HG03159 (cell line): ENCODE measurements at regions not wholly inside any gene's neighbourhood (a gene's known extent, or its start where the extent isn't known, plus 50 kb on each side); places are given as distances from the start of the nearest gene placed in this dataset.

ENCODE experiments used
- ATAC-seq: cut with Tn5 transposase; IDR thresholded peaks from one replicate; pipeline ENCODE4 v1.9.1; 2021; ENCODE audit warnings: mild to moderate bottlenecking, moderate library complexity; ENCODE audit not compliant: unreplicated experiment

DNA sequence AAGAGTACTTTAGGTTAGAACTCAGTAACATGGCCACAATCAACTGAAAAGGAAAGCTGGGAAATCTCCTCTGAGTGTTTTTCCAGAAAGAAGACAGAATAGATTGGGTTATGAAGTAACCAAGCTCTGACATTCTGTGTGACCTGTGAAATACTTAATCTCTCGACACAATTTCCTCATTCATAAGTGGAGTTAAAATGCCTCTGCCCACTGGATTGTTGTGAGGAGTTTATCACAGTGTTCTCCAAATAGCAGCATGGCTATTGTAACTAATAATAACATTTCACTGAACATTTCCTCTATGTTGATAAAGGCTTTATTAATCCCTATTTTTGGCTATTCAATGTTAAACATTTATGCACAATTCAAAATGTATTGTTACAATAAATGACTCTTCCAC is 311.0 kb downstream of the GABRB2 start:
- ATAC-seq: no peak

DNA sequence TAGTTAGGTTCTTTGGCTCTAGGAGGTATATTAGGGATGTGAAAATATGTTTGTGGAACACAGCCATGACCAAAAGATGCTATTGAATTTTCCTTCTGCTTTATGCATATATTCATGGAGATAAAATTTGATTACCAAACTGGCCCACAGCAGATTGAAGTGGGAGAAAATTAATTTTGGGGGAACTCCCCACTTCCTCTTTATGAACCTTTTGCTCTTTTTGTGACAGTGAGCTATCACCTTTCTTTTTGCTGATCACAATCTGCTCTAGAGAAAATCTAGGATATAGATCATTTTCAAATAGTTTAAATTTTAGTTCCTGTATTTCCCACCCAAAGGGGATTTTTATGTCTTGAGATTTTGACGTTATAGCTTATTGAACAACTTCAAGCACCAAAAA is 313.0 kb downstream of the GABRB2 start:
- ATAC-seq: no peak

DNA sequence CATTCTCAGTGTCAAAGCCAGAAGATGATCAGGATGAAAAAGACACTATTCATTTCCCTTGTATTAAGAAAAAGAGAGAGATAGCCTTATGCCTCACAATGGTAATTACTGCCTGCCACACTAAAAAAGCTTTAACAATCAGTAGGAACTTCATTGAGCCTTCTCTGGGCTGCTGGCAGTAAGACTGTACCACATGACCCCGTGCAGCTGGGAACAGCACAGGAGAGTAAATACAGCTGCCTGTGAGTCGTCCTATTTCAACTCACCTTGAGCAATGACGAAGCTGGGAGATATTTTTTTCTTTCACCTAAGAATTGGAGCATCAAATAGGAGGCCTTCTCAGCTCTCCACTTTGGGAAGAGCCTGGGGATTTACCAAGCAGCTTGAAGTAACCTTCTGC is 316.3 kb downstream of the GABRB2 start:
- ATAC-seq: no peak

DNA sequence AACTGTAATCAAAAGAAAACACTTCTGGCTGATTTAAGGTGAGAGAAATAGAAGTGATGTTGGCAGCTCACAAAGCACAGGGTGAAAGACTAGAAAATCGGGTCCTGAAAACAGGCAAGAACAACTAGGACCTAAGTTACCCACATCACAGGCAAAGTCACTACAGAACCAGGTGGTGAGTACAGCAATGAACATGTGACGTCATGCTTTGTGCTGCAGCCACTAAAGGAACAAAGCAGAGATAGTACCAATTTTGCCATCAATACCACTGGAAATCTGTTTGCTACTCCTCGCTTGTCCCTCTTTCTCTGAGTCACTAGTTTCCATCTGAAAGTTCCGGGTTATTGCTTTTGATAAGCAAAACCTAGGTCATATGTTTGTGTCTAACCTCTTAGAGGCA is 326.7 kb downstream of the GABRB2 start:
- ATAC-seq: no peak

DNA sequence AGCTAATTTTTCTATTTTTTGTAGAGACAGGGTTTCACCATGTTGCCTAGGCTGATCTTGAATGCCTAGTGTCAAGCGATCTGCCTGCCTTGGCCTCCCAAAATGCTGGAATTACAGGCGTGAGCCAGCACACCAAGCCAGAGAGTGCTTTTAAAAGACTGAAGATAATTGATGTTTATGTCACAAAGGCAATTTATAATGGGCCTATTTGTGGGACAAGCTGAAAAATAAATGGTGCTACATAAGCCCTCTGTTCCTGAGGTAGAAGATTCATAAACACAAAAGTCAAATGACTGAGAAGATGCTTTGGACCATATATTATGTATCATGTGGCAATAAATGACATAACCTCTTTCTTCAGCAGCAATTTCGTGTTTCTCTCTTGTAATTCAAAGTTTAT is 329.6 kb downstream of the GABRB2 start:
- no peak for ATAC-seq

DNA sequence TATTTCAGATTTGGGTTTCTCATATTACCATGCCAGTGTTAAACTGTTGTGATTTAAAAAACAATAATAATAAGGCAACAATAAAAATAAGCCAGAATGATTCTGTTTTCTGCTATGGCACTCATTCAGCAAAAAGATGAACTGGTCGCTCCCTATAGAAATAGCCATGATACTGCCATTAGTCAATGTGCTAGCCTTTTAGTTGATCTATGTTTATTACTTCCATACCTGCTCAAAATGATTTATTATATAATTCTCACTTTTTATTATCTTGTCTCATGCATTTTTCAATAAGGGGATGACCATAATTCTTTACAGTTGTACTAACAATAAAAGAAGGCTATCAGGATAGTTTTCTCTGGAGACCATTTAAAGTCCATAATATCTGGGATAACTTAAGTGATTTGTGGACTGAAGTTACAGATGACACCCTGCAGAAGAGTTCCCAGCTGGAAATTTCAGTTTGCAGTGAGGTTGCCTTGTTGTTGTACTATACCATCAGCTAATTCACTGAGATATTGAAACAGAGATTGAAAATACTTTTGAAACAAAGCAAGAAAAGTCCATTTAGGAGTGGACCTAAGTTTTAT is 334.3 kb downstream of the GABRB2 start:
- no peak for ATAC-seq

DNA sequence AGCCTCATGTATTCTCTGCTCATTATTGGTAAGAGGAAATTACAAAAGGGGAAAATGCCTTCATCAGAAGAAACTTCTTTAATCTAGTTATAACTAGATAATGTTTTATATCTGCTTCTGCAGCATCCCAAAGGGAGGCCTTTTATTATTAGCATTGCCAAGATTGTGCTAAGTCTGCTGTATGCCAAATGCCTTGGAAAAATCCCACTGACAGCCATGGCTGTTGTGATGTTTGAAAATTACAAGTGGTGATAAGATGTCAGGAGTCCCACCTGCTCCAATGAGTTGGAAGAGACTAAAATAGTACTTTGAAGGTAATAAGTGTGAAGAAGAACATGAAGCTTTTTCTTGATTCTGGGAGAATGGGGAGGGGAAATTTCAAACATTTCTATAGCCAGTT is 345.0 kb downstream of the GABRB2 start:
- no peak for ATAC-seq

DNA sequence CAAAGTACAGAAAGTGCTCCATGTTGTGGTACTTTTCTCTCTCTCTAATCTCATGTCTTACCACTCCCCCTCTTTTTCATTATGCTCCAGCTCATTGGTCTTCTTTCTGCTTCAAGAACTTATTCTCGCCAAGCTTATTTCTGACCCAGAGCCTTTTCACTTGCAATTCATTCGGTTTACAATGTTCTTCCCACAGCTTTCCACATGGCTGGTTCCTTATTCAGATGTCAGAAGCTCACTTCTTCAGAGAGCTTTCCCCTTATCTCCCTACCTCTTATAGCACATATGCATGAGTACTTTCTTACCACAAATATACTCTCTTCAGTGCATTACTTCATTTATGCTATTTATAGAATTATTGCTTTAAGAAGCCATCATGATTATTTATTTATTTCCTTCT is 338.8 kb upstream of the ATP10B start:
- no peak for ATAC-seq

DNA sequence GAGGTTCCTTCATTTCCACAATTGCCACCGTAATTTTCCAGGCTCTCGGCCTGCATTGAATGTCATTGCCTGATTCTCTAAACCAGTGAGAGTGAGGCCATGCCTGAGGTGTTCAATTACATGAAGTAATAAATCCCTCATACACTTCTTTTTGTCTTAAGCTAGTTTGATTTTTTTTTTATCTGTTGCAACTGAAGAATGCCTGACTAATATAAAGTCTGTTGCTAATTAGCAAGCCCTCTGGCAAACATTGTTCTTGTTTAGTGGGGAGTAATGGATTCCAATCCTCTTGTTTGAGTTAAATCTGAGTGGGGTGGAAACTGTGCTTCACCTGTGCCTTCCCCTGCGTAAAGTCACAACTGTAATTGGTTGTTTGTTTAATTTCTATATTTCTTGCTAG is 338.1 kb upstream of the ATP10B start:
- no peak for ATAC-seq

DNA sequence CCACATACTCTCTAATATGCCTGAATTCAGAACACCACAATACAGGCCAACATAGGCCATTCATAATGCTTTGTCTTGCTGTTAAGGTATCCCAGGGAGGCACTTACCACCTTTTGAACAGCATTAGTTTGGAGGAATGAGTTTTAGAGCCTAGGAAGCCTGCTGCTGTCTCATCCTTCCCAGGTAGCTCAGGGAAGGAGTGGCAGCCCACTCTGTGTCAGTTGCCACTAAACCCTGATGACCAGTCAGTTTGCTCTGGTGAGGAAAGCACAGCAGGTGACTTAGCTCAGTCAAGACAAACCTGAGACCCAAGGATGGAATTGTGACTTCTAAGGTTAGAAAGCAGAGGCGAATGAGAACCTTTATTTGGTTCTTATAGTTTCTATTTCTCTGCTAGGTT is 337.4 kb upstream of the ATP10B start:
- no peak for ATAC-seq

DNA sequence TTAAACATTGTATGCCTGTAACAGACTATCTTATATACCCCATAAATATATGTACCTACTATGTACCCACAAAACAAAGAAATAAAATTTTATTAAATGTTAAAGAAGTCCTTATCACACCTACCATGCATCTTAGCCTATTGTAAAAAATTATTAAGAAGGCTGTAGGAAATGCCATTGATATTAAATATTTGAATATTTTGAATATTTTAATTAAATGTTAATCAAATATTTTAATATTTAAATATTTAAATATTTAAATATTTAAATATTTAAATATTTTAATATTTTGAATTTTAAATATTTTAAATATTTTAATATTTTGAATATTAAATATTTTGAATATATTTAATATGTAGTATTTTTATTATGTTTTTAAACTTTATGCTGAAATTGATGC is 331.5 kb upstream of the ATP10B start:
- ATAC-seq: no peak

DNA sequence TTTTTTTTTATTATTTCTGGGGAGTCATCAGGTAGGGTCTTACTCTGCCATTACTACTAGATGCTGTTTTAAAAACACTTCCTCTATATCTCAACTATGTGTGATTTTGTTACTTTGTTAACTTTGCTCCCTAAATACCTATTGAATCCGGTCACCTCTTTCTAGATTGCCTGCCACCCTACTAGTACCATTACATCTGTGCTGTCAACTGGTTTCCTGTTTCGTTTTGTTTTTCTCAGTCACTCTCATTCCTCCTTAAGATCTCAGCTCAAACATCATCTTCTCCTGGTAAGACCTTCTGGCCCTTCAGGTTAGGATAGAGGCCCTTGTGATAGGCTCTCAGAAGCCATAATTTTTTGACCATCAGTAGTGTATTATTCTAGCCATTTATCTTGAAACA is 324.2 kb upstream of the ATP10B start:
- ATAC-seq: no peak

DNA sequence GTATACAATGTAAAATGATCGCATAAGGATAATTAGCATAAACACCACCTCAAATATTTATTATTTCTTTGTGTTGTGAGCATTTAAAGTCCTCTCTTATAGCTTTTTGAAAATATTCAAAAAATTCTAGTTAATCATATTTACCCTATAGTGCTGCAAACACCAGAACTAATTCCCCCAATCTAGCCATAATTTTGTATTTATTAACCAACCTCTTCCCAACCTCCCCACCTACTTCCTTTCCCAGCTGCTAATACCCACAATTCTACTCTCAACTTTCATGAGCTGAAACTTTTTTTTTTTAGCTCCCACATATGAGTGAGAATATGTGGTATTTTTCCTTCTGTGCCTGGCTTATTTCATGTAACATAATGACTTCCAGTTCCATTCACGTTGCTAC is 317.8 kb upstream of the ATP10B start:
- no peak for ATAC-seq

DNA sequence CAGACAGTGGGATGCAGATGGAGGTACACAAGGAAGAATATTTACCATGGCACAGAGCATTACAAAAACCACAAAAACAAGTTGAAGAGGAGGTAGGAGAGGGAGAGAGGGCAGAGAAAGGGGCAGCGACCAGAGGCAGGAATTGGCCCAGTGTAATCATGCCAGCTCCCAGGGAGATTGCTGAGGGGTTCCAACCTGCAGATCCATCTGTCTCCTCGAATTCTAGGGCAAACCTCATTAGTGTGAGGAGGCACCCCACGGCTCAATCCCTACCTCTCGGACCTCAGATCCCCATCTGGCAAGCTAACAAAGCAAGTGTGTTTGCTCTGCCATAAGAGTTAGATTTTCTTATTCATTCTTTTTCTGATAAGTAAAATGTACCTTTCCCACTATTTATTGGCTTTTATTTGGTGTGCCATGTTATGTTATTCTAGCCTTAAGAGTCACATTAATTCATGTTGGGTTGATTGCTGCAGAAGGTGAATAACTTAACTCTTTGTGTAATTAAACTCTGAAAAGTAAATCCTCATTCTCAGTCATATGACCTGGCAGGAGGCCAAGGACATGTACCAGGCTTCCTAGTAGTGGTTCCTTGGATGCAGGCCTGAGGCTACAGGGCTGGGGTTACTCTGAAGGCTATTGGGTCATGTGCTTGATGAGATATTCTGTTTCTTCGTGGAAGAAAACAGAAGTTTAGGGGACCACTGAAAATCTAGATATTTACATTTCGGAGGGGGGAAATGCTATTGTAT is 315.2 kb upstream of the ATP10B start:
- no peak for ATAC-seq

DNA sequence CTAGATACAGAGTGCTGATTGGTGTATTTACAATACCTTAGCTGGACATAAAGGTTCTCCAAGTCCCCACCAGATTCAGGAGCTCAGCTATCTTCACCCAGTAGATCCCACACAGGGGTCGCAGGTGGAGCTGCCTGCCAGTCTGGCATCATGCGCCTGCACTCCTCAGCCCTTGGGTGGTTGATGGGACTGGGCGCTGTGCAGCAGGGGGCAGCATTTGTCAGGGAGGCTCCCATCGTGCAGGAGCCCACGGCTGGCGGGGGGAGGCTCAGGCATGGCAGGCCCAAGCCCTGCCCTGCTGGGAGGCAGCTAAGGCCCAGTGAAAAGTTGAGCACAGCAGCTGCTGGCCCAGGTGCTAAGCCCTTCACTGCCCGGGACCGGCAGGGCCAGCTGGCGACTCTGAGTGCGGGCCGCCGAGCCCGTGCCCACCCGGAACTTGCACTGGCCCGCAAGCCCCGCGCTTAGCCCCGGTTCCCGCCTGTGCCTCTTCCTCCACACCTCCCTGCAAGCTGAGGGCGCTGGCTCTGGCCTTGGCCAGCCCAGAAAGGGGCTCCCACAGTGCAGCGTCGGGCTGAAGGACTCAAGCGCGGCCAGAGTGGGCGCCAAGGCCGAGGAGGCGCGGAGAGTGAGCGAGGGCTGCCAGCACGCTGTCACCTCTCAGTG is 314.1 kb upstream of the ATP10B start:
- ATAC-seq: no peak

DNA sequence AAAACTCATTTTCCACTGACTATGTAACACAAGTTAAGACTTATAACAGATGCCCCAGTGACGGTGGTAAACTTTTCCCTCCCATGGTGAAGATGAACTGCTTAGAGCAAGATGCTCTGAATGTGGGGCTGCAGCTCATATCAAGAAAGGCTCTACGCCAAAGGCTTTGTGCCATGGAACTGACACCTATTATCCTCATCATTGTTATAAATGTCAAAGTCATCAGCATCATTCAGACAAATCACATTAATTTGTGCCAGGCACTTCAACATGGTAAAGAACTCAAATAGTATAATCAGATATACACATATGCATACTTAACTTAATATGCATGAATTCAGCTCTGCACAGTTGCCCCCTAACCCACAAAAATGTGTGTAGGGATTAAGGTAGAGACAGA is 305.9 kb upstream of the ATP10B start:
- no peak for ATAC-seq

DNA sequence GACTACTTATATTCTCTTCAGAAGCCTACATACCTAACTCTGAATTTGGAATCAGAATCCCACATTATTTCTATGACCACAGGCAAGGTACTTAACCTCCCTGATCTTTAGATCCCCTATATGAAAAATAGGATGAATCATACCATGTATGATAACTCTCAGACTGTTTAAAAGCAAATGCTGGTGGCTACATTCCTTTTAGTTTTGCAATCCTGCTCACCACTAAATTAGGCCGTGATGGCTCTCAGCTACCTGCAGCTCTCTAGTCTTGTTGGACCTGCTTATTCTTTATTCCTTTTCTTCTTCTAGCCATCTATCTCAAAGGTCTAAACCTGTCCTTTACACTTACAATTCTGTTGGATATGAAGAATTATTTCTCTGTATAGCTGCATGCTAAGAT is 303.4 kb upstream of the ATP10B start:
- ATAC-seq: no peak

DNA sequence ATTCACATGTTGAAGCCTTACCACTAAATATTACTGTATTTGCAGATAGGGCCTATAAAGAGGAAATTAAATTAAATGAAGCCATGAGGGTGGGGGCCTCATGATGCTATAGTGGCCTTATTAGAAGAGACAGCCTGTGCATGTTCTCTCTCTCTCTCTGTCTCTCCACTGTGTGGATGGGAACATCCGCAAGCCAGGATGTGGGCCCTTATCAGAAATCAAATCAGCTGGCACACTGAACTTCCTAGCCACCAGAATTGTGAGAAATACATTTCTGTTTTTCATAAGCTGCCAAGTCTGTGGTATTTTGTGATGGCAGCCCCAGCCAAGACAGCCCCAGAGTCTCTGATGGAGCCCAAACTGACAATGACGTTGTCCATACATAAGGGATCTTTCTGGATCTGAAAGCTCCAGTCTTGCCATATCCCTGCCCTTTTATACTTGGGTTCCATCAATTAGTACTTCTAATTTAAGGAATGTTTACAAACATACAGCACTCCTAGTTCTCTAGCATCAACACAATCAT is 300.5 kb upstream of the ATP10B start:
- no peak for ATAC-seq

DNA sequence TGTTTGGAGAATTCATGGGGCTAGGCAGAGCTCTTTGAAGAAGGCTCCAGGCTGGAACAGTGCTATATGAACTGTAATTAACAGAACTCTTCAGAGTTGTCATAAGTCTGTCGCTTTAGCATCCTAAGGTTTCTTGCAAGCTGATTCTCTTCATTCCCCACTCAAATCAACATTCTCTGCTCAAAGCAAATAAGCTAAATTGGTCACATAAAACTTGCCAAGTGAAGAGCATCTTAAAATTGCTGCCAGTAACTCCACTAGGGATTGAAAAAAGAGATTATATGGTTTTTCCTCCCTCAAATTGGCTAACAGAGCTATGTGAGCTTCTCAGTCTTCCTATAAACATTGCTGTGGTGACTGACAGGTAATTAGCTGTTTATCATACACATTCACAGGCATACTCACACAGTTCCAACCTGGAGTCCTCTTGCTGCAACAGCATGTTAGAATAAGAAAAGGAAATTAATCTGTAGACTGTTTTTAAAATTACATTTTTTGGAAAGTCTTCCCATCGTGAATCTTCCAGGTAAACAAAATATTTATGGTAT is 298.5 kb upstream of the ATP10B start:
- no peak for ATAC-seq

DNA sequence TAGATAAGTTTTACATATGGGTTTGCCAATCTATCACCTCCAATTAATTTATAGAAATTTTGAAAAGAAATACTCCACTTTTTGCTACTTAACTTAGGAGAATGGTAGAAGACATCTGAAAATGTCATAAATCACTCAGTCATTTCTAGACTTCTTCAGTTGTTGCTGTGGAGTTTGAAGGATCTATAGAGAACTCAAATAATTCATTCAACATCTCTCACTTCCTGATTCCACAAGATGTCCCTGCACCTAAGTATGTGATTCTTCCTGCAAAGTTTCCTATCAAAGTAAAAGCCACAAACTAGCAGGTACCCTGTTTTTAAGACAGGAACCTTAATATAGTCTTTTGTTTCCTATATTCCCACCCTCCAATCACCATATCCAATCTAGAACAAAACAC is 297.1 kb upstream of the ATP10B start:
- ATAC-seq: no peak

DNA sequence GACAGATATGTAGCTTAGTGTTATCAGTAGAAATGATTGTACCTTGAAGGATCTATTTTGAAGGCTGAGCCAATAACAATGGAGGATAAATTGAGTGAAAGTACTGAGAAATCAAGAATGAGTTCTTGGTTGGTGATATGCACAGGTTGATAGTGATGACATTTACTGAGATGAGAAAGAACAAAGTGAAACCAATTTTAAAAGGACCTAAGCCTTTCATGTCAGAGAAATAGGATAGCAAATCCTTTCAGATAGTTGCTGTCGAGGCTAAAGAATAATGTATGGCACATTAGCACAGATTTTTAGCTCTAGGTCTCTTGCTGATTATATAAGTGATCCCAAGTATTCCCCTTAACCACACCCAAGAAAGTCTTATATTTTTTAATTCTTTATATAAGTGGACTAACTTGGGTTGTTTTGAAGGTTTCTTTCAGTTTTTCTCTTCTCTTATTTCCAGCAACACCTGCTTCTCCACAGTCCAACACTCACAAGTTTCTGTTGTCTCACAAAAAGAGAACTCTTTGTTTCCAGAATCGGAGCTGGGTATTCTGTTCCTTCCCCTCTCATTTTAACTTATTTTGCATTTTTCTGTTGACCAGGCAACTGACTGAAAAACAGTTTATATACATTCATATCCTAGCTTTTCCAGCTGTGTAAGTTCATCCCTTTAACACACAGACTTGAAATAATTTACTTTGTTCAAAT is 286.9 kb upstream of the ATP10B start:
- ATAC-seq: peak; percentile 49
